ACC112 (cell line): ENCODE measurements at regions not wholly inside any gene's neighbourhood (a gene's known extent, or its start where the extent isn't known, plus 50 kb on each side); places are given as distances from the start of the nearest gene placed in this dataset.

Experiments used
- H2AFZ ChIP-seq: fragments of 200-600 bp; sonication (generic); one replicate; pipeline ENCODE4 v1.6.0; 2017; ENCODE audit warnings: antibody characterized with exemption, low read length; ENCODE audit not compliant: unreplicated experiment
- H3K27ac ChIP-seq: fragments of 200-600 bp; sonication (generic); 2 replicates; pipeline ENCODE4 v1.5.1; 2014; ENCODE audit warnings: low read depth, mild to moderate bottlenecking, antibody characterized with exemption, low read length, moderate library complexity
- H3K27me3 ChIP-seq: fragments of 200-600 bp; sonication (generic); 2 replicates; pipeline ENCODE4 v1.6.1; 2014; ENCODE audit warnings: mild to moderate bottlenecking, antibody characterized with exemption, low read length, moderate library complexity, mixed read lengths; ENCODE audit not compliant: insufficient read depth
- H3K36me3 ChIP-seq: fragments of 200-600 bp; sonication (generic); 2 replicates; pipeline ENCODE4 v1.6.1; 2016; ENCODE audit warnings: mild to moderate bottlenecking, antibody characterized with exemption, low read length, moderate library complexity, mixed read lengths; ENCODE audit not compliant: insufficient read depth
- H3K4me1 ChIP-seq: fragments of 200-600 bp; sonication (generic); one replicate; pipeline ENCODE4 v1.6.1; 2016; ENCODE audit warnings: low read length, mixed read lengths; ENCODE audit not compliant: insufficient read depth, unreplicated experiment, control insufficient read depth
- H3K4me3 ChIP-seq: fragments of 200-600 bp; sonication (generic); 2 replicates; pipeline ENCODE4 v1.5.1; 2014; ENCODE audit warnings: mild to moderate bottlenecking, low read depth, low read length
- H3K79me2 ChIP-seq: fragments of 200-600 bp; sonication (generic); one replicate; pipeline ENCODE4 v1.6.0; 2016; ENCODE audit warnings: low read length; ENCODE audit not compliant: control insufficient read depth, unreplicated experiment, insufficient read depth

DNA sequence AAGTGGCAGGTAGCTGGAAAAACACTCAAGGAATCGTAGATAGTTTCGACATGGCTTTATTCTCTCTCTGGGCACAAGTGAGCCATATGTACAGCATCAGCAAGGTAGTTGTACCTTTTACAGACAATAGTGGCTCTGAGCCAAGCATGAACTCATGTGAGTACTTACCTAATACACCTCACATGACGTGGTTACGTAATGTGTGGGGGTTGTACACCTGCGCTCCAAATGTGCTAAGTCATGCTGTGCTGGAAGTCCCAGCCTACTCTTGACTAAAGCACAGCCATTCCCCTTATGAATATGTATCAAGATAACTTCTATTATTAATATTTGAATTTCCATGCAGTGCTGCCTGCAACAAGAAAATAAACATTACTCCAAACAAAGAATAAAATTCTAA is 78.8 kb upstream of the HMGN3 start:
- no peaks in the 10 kb centered on the region for H3K79me2 ChIP-seq
- no peaks in the 10 kb centered on the region for H3K36me3 ChIP-seq
- H2AFZ ChIP-seq = no peak overlapping the region
- no peaks in the 10 kb centered on the region for H3K4me1 ChIP-seq
- no peaks in the 10 kb centered on the region for H3K27me3 ChIP-seq
- no peak overlapping the region for H3K4me3 ChIP-seq
- no peak overlapping the region for H3K27ac ChIP-seq

DNA sequence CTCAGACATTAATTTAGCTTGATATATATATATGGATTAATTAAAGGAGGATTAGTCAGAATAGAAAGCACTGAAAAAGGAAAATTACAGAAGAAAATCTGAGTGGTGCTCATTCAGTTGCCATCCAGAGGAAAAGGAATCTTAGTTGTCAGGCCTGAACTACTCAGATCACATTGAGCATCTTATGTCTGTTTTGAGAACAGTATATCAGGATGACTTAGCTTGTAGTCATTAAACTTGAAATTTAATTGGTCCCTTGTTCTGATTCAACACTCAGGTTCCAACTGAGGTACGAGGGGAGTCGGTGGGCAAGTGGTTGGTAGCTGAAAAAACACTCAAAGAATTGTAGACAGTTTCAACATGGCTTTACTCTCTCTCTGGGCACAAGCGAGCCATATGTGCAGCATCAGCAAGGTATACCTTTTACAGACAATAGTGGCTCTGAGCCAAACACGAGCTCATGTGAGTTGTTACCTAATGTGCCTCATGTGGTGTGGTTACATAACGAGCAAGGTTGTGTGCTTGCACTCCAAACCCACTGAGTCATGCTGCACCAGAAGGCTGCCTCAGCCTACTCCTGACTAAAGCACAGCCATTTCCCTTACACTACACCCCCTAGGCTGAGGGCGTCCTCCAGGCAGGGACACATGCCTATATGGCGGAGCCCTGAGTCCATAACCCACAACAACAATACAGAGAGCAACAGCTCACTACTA is 73.0 kb upstream of the HMGN3 start:
- Histone ChIP-seq H3K4me3 (no peak overlapping the region), H3K27ac (no peak overlapping the region), H2AFZ (no peak overlapping the region), H3K4me1 (no peaks in the 10 kb centered on the region), H3K79me2 (no peaks in the 10 kb centered on the region), H3K27me3 (no peaks in the 10 kb centered on the region), H3K36me3 (no peaks in the 10 kb centered on the region)

DNA sequence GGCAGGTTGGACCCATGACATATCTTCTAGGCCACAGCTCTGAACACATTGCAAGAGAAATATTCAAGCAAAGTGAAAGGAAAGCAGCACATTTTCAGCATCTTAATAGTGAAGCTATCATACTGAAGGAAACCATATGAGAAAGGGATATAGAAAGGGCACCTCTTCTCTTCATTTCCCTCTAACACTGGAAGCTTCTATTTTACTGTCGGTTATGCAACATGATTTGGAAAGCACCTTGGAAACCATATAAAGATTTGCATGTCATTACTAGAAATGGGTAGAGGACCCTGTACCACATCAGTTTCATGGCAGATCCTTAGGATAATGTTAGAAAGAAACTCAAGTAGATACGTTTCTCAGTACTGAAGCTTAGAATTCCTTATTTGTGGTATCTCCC is 70.5 kb upstream of the HMGN3 start:
- Histone ChIP-seq H3K36me3 (no peaks in the 10 kb centered on the region), H3K4me3 (no peak overlapping the region), H3K27ac (no peak overlapping the region), H3K4me1 (no peaks in the 10 kb centered on the region), H3K27me3 (no peaks in the 10 kb centered on the region), H3K79me2 (no peaks in the 10 kb centered on the region), H2AFZ (no peak overlapping the region)

DNA sequence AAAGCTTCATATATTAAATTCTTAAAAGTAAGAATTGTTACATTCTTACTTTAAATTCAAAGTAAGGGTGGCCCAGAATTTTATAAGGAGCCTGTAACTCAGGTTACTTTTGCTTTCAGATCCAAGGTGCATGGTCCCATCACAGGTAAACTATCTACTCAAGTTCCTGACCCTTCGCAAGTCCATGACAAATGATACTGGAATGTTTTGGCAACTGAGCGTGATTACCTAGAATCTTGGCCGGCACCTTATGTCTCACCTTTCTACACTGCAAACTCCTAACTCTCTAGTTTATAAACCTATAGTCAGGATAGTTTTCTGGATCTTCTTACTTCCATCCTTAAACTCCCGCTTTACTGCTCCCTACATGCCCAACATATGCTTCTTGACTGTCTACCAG is 67.9 kb upstream of the HMGN3 start:
- Histone ChIP-seq H3K79me2 (no peaks in the 10 kb centered on the region), H3K4me1 (no peaks in the 10 kb centered on the region), H3K27ac (no peak overlapping the region), H3K36me3 (no peaks in the 10 kb centered on the region), H3K4me3 (no peak overlapping the region), H3K27me3 (no peaks in the 10 kb centered on the region), H2AFZ (no peak overlapping the region)

DNA sequence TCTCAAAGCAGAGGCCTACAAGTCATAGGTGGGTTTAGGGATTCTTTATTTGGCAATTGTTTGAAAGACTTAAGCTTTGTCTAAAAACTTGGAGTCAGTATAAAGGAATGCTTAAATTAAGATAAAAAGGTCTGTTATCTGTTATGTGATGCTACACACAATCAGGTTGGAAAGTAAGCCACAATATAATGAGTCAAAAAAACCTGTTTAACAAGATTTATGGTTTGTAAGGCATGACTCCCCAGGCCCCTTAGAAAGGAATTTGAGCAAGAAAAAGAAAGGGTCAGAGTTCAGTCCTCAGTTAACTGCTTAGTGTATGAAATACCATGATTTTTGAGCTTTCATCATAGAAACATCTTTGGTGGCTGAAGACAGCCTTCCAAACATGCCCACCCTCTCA is 66.8 kb upstream of the HMGN3 start:
- Histone ChIP-seq H3K27ac (no peak overlapping the region), H3K27me3 (no peaks in the 10 kb centered on the region), H3K4me1 (no peaks in the 10 kb centered on the region), H3K79me2 (no peaks in the 10 kb centered on the region), H3K4me3 (no peak overlapping the region), H3K36me3 (no peaks in the 10 kb centered on the region), H2AFZ (no peak overlapping the region)

DNA sequence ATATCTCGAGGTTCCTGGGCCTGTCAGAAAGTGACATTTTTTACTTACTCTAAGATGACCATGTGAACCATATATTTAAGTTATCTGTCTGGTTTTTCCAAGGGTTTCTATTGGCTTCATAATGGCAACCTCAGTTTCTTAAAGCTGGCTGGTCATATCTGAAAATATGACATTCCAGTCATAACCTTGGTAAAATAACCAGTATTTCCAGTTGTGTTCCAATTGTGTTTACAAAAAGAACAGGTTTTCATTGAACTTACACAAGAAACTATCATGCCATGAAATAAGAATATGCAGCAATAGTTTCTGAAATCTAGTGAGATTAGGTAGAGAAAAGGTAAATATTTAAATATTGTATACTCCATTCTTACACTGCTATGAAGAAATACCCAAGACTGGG is 61.7 kb upstream of the HMGN3 start:
- Histone ChIP-seq H2AFZ (no peak overlapping the region), H3K4me3 (no peak overlapping the region), H3K27me3 (no peaks in the 10 kb centered on the region), H3K79me2 (no peaks in the 10 kb centered on the region), H3K4me1 (no peaks in the 10 kb centered on the region), H3K27ac (no peak overlapping the region), H3K36me3 (no peaks in the 10 kb centered on the region)
